Hematopoietic multipotent progenitor cell (in vitro differentiated cells): ENCODE measurements at regions not wholly inside any gene's neighbourhood (a gene's known extent, or its start where the extent isn't known, plus 50 kb on each side); places are given as distances from the start of the nearest gene placed in this dataset. TPM values are rescaled to one million over a fixed set of nuclear protein-coding genes. Genes with fewer than 3 reads are reported as not detected.
"Not testable (repeated sequence)": the region's sequence is repeated elsewhere in the genome, so short reads cannot be mapped to it uniquely, and the experiment has no call there.

ENCODE experiments used
- DNase-seq, 3 donors: peaks; one replicate each; pipeline ENCODE4 v3.0.0-alpha.2; 2011 to 2015; ENCODE audit warnings: low read depth in 2 of 3, low spot score in 2 of 3
- small RNA-seq: library from RNA; depleted of rRNA; stranded (forward); fragments of <200 nt; gene quantifications from one replicate; pipeline ENCODE3, GENCODE V24; 2012

- DNase-seq = not testable (repeated sequence)
These were observed 344.0 kb downstream of the ABCC12 start for GRCh38 chr16:47811758-47812157.

- DNase-seq = no peak
These were observed 345.2 kb downstream of the PHKB start for GRCh38 chr16:47806309-47806847.

GRCh38 chr16:47787696-47788095, 326.6 kb downstream of the PHKB start:
- peak in 1 of 3 donors; percentile 15 for DNase-seq

- no peak for DNase-seq
These were observed 320.5 kb downstream of the PHKB start for GRCh38 chr16:47781673-47782072.

GRCh38 chr16:47780213-47780875, 319.2 kb downstream of the PHKB start:
- no peak for DNase-seq

- DNase-seq = peak in 2 of 3 donors; percentile 39 to 55
These were observed 318.3 kb downstream of the PHKB start for GRCh38 chr16:47779201-47780016.

- no peak for DNase-seq
These were observed 317.1 kb downstream of the PHKB start for GRCh38 chr16:47778106-47778801.

GRCh38 chr16:47777220-47777619, 316.1 kb downstream of the PHKB start:
- no peak for DNase-seq

GRCh38 chr16:47774661-47775060, 313.5 kb downstream of the PHKB start:
- no peak for DNase-seq

GRCh38 chr16:47753659-47754058, 292.5 kb downstream of the PHKB start:
- DNase-seq = no peak

Small RNA genes in the stretch of these regions (small RNA-seq; reads per million reads assigned to genes)
- gene AC141846.1 = not detected
